Upper lobe of left lung (tissue), 4 donors: ENCODE measurements at regions not wholly inside any gene's neighbourhood (a gene's known extent, or its start where the extent isn't known, plus 50 kb on each side); places are given as distances from the start of the nearest gene placed in this dataset.

ENCODE experiments used
- CTCF ChIP-seq, 6 experiments: fragments of 450-650 bp in 4 of 6; fragments of 200-600 bp in 2 of 6; sonication (generic) in 2 of 6; IDR thresholded peaks; one replicate each; pipeline ENCODE4 v1.5.1; 2016 to 2019; ENCODE audit warnings: antibody characterized with exemption in 6 of 6
- EP300 ChIP-seq, 4 donors: sonication (generic); formaldehyde crosslinking; IDR thresholded peaks; one replicate each; pipeline ENCODE4 v1.5.1; 2017; ENCODE audit warnings: antibody characterized with exemption in 4 of 4, control low read depth in 2 of 4
- POLR2A ChIP-seq, 4 donors: fragments of 450-650 bp; IDR thresholded peaks; one replicate each; pipeline ENCODE4 v1.5.1; 2016 to 2017; ENCODE audit warnings: antibody characterized with exemption in 4 of 4, mild to moderate bottlenecking in 2 of 4
- POLR2AphosphoS5 ChIP-seq, 2 donors: sonication (generic); formaldehyde crosslinking; IDR thresholded peaks; one replicate each; pipeline ENCODE4 v1.5.1; 2017; ENCODE audit warnings: antibody characterized with exemption in 2 of 2

DNA sequence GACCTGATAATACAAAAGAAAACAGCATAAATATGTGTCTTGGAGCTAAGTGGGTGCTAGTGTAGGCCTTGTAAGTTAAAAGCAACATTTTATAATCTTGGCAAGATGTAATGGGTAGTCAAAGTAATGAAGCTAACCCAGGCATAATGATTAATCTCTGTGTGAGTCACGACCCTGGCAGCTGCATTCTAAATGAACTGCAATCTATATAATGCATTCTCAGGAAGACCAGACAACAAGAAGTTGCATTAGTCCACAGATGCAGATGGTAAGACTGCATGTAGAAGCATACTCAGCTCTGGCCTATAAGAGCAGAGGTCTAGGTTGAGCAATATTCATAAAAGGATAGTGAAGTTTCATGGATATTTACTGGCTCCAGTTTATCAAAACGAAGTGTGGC lies 85.6 kb upstream of the ETAA1 start:
- no peak for TF ChIP-seq CTCF (IDR thresholded peaks at IDR 0.05)
- no peak for TF ChIP-seq POLR2A (IDR thresholded peaks at IDR 0.05)
- no peak for TF ChIP-seq POLR2AphosphoS5 (IDR thresholded peaks at IDR 0.05)
- no peak for TF ChIP-seq EP300 (IDR thresholded peaks at IDR 0.05)
